ENCODE measurements at regions not wholly inside any gene's neighbourhood (a gene's known extent, or its start where the extent isn't known, plus 50 kb on each side); places are given as distances from the start of the nearest gene placed in this dataset.

DNA sequence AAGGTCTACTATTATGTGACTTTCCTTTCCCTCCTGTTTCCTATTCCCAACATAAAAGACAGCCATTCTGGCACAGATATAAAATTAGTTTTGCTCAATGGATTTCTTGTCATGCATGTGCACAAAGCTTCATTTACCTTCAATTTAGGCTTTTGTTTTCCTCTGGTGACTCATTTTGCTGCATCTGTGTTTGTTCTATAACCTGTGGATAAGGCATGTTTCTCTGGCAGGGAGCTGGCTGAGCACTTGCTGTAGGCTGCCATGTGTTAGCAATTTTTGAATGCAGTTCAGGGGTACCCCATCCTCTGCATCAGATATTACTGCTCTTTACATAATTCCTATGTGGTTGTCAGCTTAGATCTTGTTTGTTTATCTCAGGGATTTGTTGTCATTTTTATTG is 202.8 kb upstream of the GRID2 start:
- DNase-seq (ENCODE audit: low spot score in 2 of 2) = no peak
- no peak for FAIRE-seq

DNA sequence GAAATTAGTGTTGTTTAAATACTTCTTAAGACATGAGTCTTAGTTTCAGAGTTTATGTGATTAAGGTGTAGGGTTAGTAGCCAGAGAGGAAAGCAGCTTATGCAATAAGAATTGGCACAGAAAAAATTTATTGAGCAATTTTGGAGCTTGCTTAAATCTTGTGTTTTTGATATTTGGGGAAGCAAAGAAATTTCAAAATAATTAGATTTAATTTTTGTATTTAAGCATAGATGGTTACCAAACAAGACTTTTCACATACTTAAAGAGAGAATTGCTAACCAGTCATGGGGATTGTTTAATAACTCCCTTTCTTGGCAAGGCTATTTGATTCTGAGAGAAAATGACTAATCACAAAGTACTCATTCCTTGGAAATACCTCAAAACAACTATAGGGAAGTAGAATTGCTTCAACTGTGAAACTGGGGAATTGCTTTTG is 202.0 kb upstream of the GRID2 start:
- DNase-seq (ENCODE audit: low spot score in 2 of 2) (no peak), FAIRE-seq (no peak)

DNA sequence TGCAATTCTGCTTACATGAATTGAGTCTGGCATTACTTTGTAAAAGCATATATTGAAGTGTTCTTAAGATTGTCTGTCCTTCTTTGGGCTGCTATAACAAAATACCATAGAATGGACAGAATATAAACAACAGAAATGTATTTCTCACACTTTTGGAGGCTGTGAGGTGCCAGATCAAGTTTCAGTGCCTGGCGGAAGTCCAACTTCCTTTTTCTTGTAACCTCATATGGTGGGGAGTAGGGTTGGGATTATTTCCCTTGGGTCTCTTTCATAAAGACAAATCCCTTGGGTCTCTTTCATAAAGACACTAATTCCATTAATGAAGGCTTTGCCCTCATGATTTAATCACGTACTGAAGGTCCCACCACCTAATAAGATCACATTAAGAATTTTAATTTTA is 199.3 kb upstream of the GRID2 start:
- FAIRE-seq = no peak

DNA sequence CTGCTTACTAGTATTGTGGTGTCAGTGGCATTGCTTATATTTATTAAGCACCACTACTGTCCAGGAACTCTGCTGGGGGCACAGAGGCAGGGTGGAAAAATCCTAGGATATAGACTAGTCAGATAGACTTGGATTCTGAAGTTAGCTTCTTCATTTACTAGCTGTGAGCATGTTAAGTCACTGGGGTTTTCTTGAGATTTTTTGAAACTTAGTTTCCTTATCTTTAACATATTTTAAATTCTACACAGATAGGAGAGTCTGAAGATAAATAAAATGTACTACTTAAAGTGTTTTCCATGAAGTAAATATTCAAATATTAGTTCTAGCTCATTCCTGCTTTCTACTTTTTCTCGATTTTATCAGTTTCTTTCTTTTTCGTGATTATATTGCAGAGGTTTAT is 196.9 kb upstream of the GRID2 start:
- DNase-seq (ENCODE audit: low spot score in 2 of 2) (no peak), FAIRE-seq (no peak)

More for the DNA sequence above, 199.3 kb upstream of the GRID2 start:
- DNase-seq (ENCODE audit: low spot score in 2 of 2) = no peak

DNA sequence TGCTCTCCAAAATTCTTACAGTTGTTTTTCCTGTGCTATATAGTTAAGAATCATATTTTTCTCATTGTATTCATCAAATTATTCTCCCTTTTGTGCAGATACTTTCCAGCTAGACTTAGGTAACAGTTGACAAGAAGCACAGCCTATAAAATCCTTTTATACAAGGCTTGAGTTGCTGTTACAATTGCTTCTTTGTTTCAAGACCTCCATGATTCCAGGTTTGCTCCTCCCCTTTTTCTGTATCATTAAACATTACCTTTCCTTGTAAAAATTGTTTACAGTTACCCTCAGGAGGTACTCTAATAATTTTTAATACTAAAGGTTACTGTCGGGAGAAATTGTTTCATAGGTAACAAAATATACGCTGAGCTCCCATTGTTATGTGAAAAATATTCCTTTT is 192.3 kb upstream of the GRID2 start:
- FAIRE-seq = no peak

DNA sequence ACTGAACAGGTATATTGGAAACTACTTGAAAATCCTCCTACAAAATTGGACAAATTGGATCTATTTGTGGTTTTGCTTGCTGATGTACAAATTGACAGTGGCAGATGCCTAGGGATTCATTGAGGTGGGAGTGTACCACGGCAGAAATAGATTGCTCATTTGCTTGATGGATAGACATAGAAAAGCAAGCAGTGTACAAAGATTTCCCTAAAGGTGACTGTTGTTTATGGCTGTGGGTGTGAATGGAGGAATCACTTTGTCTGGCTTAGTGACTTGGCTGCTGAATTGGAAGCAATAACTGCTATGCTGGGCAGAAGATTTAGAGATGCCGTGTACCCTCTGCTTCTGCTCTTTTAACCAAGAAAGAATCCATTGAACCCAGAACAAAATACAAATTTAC is 191.0 kb upstream of the GRID2 start:
- DNase-seq (ENCODE audit: low spot score in 2 of 2) = no peak
- FAIRE-seq = no peak

More for the DNA sequence above, 192.3 kb upstream of the GRID2 start:
- no peak for DNase-seq (ENCODE audit: low spot score in 2 of 2)

DNA sequence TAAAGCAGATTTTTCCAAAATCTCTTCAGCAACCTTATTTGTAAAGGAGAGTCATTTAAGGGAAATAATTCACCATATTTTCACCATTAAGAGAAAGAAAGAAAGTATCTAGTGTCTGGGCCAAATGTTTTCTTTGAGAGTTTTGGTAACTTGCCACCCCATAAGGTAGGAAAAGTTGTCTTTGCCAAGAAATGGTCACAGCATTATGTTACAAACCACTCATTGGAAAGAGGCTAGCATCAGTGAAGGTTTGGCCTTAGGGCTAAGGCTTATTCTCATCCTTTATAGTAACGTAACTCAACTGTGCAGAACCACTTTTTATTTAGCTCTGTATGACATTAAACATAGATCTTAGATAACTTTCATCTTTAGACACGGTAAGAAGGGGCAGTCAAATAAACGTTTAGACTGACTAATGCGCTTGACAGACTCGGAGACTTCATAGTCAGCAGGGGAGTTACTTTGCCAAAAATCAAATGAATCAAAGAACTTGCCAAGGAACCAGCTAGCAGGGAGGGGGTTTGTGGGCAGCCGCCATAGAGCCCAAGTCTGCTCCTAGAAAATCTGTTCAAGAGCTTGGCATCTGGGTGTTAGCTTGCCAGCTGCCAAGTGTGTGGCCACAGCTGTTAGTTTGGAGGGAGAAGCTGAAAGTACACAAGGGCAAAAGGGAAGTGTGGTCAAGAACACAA is 182.8 kb upstream of the GRID2 start:
- FAIRE-seq = no peak
- DNase-seq (ENCODE audit: low spot score in 2 of 2) = no peak

DNA sequence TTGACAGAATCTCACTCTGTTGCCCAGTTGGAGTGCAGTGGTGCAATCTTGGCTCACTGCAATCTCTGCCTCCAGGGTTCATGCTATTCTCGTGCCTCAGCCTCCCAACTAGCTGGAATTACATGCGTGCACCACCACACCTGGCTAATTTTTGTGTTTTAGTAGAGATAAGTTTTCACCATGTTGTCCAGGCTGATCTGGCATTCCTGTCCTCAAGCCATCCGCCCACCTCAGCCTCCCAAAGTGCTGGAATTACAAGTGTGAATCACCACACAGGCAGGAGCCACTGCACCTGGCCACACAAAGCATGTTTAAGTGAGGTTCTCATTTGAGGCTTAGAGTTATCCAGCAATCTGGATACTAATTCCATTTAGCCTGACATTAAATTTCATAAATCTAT is 180.9 kb upstream of the GRID2 start:
- DNase-seq (ENCODE audit: low spot score in 2 of 2) (no peak), FAIRE-seq (no peak)

DNA sequence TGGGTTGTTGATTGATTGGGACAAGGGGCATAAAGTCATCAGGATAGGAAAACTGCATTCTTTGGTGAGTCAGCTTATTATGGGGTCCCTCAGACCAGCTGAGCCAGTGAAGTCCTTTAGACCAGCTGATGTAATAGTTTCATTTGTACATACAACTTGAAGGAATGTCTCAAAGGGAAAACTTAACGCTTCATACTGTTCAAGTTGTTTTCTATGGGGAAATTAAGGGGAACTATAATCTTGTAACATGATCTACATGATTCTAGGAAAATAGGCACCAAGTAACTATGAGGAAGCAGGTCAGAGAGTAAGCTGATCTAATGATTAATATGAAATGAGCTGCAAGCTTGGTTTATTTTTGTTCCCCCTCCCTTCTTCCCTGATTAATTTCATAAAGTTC is 175.1 kb upstream of the GRID2 start:
- DNase-seq (ENCODE audit: low spot score in 2 of 2) (no peak), FAIRE-seq (no peak)

DNA sequence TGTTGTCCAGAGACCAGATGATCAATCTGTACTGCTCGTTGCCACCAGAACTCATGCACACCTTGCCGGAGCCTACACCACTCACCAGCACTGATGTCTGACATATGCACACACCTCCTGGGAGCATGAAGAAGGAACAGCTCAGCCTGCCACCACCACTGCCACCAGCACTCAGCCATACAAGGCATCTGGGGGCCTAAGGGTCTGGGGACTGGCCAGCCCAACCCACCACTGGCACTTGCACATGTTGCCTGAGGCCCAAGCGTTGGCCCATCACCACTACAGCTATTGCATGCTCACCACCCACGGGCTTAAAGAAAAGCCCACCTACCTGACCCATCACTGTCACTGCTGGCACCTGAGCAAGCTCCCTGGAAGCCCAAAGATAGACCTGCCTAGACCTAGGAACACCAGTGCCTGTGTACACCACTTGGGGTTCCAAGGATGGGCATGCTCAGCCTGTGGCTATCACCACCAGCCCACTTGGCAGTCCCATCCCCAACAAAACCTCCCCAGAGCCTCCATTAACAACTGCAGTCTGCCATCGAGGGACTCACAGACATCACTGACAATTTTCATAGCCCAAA is 174.3 kb upstream of the GRID2 start:
- no peak for DNase-seq (ENCODE audit: low spot score in 2 of 2)
- FAIRE-seq = no peak

DNA sequence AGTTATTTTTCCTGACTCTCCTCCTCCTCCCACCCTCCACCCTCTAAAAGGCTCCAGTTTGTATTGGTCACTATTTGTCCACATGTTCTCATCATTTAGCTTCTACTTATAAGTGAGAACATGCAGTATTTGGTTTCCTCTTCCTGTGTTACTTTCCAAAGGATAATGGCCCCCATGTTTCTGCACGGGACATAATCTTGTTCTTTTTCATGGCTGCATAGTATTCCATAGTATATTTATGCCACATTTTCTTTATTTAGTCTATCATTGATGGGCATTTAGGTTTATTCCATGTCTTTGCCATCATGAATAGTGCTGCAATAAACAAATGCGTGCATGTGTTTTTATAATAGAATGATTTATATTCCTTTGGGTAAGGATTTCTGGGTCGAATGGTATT is 167.3 kb upstream of the GRID2 start:
- no peak for FAIRE-seq

DNA sequence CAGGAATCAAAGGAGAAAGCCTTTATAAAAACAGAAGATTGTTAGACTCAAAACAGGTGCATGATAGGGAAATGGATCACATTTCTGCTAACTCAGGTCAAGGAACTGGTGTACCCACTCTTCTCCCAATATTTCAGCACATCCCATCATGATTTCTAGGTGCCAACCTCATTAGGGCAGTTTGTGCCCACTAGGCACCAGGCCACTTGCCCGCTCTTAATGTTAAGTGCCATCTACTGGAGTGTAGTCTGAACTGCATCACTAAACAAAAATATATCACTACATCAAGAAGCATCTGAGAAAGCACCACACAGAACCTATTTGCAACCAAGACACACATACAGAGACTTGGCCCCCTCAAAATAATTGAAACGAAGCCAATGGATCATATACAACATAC is 140.4 kb upstream of the GRID2 start:
- FAIRE-seq = no peak

More for the DNA sequence above, 167.3 kb upstream of the GRID2 start:
- no peak for DNase-seq (ENCODE audit: low spot score in 2 of 2)

DNA sequence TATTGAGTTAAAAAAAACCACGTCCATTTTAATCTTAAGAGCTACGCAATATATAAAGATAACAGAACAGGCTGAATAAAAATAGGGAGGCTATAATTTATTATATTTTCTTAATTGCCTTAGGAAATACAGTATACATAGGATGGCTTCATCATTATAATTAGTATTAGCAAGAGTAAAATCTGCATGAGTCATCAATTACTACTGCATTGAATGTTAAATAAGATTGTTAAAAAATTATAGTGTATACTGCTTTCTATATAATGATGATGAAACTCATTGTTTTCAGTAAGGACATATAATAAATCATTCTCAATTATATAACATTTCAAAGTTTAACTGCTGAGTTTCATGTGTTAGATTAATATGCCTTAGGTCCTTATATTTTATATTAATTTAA is 133.4 kb upstream of the GRID2 start:
- FAIRE-seq = peak; percentile 26

More for the DNA sequence above, 140.4 kb upstream of the GRID2 start:
- DNase-seq (ENCODE audit: low spot score in 2 of 2) = no peak

DNA sequence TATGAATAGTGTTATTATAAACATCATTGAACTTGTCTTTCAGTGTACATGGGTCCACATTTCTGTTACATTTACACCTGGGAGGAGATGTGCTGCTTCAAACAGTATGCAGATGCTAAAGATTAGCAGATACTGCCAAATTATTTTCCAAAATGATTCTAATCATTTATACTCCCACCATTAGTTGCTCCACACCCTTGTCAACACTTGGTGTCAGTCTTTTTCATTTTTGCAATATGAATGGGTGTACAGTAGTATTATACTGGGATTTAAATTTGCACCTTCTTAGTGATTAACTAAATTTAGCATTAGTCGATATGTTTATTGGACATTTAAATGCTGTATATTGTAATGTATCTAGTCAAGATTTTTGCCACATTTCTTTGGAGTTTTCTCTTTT is 131.6 kb upstream of the GRID2 start:
- no peak for FAIRE-seq
- no peak for DNase-seq (ENCODE audit: low spot score in 2 of 2)

More for the DNA sequence above, 133.4 kb upstream of the GRID2 start:
- DNase-seq (ENCODE audit: low spot score in 2 of 2) = no peak

DNA sequence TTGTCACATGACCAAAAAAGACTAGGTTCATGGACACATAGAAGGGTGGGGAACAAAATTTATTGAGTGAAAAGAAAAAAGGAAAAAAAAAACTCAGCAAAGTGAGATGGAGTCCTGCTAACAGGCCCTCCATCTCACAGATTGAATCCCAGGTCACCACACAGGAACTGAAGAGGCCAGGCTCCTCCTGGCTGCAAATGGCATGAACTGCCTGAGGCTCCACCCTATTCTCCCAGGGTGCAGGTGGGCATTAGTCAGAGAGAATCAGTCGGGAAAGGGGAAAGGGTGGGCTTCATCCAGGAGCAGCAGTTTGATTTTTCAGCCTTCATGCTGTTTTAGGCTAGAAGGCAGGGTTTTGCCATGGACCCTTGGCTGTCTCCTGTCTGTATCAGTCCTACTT is 128.5 kb upstream of the GRID2 start:
- FAIRE-seq = no peak
- no peak for DNase-seq (ENCODE audit: low spot score in 2 of 2)

DNA sequence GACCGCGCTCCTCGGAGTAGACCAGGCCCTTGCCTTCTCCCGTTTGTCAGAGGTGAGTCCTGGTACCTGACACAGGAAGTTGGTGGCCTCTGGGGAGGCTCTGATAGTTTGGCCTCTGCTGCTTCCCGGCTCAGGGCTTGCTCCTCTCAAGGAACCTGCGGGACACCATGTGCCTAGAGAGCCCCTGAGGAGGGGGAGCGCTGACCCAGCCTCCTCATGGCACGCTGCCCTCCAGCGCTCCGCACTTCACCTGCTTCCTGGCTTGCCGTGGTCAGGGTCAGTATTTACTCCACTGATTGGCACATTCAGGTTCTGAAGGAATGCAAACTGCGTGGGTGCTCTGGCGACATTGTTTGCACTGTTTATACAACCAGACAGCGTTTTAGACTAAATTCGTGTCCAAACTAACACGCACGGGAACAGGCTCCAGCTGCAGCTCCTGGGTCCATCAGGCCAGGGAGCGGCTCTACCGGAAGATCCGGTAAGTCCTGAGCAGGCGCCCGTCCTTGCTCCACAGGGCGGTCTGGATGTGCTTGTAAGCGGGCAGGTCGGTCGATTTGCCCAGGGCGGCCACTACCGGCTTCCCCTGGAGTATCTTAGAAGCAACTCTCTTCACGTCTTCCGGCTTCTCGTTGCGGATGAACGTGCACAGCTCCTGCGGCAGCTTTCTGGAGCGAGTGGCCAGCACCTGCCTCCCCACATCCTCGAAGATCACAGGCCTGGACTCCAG is 121.6 kb upstream of the GRID2 start:
- DNase-seq (ENCODE audit: low spot score in 2 of 2) (no peak), FAIRE-seq (no peak)

DNA sequence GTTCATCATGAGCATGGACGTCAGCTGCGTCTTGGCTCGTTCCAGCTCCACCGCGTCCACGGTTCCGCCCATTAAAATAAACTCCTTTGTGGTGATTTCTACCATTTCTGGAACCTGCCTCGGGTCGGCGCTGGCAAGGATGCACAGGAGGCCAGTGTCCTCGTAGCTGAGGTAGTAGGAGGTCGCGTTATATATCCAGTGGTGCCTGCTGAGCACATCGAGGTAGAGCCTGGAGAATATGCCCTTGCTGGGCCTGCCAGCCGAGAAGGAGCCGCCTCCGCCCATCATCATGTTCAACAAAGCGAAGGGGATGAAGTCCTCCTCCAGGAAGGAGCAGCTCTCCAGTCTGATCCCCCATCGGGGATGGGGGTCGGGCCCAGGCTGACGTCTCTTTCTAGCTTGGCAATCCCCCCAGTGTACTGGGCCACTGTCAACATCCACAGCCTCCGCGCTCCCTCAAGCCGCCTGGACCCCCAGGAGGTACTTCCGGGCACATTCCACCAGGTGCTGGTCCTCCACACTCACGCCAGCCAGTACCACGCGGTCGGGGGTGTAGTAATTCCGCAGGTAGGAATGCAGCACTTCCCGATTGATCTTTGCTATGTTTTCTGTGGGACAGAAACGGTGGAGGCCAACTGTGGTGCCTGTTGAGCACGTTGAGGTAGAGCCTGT is 120.9 kb upstream of the GRID2 start:
- FAIRE-seq = no peak
- DNase-seq (ENCODE audit: low spot score in 2 of 2) = no peak

DNA sequence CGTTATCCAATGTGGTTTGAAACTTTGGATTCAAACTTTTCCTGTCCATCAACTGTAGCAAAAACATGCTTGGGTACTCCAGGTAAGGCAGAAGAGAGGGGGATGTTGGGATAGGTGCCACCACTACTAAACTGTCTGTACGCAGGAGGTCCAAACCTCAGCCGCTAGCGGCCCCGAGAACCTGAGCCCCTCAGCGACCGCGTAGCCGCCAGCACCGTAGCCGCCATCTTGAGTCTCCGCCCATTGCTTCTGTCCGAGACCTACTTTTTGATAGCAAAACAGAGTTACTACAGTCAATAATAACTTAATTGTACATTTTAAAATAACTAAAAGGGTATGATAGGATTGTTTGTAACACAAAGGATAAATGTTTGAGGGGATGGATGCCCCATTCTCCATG is 119.9 kb upstream of the GRID2 start:
- FAIRE-seq (no peak), DNase-seq (ENCODE audit: low spot score in 2 of 2) (no peak)

DNA sequence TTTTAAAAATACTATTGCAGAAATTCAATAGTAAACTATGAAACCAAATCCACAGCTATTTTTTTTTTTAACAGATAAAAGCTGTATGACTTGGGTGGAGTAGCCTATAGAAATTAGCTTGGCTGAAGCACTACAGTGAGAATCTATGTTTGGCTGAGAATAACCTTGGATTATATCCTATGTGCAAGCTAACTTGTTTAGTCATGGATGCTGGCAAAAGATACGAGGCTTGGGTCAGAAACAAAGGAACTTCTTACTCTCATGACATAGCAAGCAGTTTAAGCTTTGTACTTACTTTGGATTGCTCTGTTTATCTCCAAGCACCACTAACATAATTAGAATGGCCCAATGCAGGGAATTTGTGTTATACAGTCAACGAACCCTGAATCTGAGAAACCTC is 119.2 kb upstream of the GRID2 start:
- no peak for DNase-seq (ENCODE audit: low spot score in 2 of 2)
- FAIRE-seq = no peak

DNA sequence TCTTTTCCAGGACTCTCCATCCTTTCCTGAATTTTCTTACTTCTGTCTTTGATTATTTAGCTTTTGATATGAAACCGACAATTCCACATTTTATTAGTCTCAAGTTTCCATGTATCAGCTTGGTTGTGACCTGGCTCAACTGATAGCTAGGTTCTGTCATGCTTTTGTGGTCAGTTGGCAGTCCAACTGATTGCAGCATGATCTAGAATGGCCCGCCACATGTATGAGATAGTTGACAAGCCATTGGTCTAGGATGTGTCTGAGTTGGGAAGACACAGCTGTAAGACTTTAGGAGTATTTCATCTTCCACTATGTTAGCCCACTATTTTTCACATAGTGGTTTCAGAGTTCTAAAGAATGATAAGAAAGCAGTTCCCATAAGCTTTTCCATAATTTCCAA is 117.5 kb upstream of the GRID2 start:
- FAIRE-seq (no peak), DNase-seq (ENCODE audit: low spot score in 2 of 2) (no peak)

DNA sequence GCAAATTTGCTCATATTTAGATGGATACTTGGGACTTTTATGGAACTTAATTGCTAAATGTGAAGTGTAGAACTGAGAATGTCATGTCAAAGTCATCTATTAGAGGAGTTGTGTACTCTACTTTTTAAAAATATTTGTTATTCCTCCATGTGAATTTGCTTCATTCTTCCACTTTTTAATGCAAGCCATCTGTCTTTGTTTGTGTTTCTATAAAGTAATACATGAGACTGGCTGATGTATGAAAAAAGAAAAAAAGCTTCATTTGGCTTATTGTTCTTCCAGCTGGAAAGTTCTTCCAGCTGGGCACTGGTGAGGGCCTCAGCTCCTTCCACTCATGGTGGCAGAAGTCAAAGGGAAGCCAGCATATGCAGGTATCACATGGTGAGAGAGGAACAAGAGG is 114.6 kb upstream of the GRID2 start:
- FAIRE-seq (no peak), DNase-seq (ENCODE audit: low spot score in 2 of 2) (no peak)

Data from frontal cortex (tissue), 3 donors.